ENCODE measurements at regions not wholly inside any gene's neighbourhood (a gene's known extent, or its start where the extent isn't known, plus 50 kb on each side); places are given as distances from the start of the nearest gene placed in this dataset.

GRCh38 chr1:69128204-69128603 lies 439.5 kb upstream of the LRRC7 start:
- H3K9me3 ChIP-seq: no peaks in the 10 kb centered on the region
- H3K4me3 ChIP-seq: no peak overlapping the region
- intact Hi-C loops (cut with DNase I): no loop called here
- TF ChIP-seq, protein P1, sequence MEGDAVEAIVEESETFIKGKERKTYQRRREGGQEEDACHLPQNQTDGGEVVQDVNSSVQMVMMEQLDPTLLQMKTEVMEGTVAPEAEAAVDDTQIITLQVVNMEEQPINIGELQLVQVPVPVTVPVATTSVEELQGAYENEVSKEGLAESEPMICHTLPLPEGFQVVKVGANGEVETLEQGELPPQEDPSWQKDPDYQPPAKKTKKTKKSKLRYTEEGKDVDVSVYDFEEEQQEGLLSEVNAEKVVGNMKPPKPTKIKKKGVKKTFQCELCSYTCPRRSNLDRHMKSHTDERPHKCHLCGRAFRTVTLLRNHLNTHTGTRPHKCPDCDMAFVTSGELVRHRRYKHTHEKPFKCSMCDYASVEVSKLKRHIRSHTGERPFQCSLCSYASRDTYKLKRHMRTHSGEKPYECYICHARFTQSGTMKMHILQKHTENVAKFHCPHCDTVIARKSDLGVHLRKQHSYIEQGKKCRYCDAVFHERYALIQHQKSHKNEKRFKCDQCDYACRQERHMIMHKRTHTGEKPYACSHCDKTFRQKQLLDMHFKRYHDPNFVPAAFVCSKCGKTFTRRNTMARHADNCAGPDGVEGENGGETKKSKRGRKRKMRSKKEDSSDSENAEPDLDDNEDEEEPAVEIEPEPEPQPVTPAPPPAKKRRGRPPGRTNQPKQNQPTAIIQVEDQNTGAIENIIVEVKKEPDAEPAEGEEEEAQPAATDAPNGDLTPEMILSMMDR (IDR thresholded peaks at IDR 0.05): no peak
- no peak for ATAC-seq
- H3K36me3 ChIP-seq (ENCODE audit: insufficient read depth in 1 of 2, low read depth in 1 of 2): no peaks in the 10 kb centered on the region
- no peak for DNase-seq
- H3K27ac ChIP-seq: no peak overlapping the region
- no peaks in the 10 kb centered on the region for H3K27me3 ChIP-seq (ENCODE audit: insufficient read depth in 3 of 3, low read length in 2 of 3)
- H3K4me1 ChIP-seq: no peaks in the 10 kb centered on the region
- WGBS, 3 donors: 70 to 75% (median 74%) methylated on average over 4 of the region's 4 CpGs

DNA sequence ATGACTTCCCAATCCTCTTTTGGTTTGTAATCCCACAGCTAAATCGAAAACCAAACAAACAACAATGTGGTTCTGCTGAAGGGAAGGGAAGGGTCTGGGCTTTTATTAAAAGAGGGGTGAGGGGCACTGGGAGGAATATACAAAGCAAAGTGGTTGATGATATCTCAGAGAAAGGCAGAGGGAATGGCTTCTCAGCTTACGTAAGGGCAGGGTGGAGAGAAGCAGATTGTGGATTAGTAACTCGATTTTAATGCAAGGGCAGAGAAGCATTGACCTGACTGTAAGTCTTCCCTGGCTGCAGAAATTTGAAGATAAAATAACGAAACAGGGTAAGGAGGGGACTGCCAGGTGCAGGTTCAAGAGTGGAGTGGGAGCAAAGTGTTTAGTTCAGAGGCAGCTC lies 438.2 kb upstream of the LRRC7 start:
- no peaks in the 10 kb centered on the region for H3K9me3 ChIP-seq
- no peak overlapping the region for H3K27ac ChIP-seq
- TF ChIP-seq, protein P1 (IDR thresholded peaks at IDR 0.05): no peak
- H3K36me3 ChIP-seq (ENCODE audit: insufficient read depth in 1 of 2, low read depth in 1 of 2): no peaks in the 10 kb centered on the region
- ATAC-seq (no peak), DNase-seq (no peak)
- H3K4me1 ChIP-seq: no peaks in the 10 kb centered on the region
- intact Hi-C loops (cut with DNase I): no loop called here
- no peaks in the 10 kb centered on the region for H3K27me3 ChIP-seq (ENCODE audit: insufficient read depth in 3 of 3, low read length in 2 of 3)
- H3K4me3 ChIP-seq: no peak overlapping the region
- 62 to 68% (median 64%) methylated on average over 4 of the region's 4 CpGs for WGBS, 3 donors

GRCh38 chr1:69138172-69138571 lies 429.6 kb upstream of the LRRC7 start:
- Histone ChIP-seq H3K27ac (no peak overlapping the region), H3K36me3 (ENCODE audit: insufficient read depth in 1 of 2, low read depth in 1 of 2) (no peaks in the 10 kb centered on the region), H3K4me3 (no peak overlapping the region), H3K27me3 (ENCODE audit: insufficient read depth in 3 of 3, low read length in 2 of 3) (no peaks in the 10 kb centered on the region), H3K4me1 (no peaks in the 10 kb centered on the region), H3K9me3 (no peaks in the 10 kb centered on the region)
- DNase-seq (no peak), ATAC-seq (no peak)
- TF ChIP-seq, protein P1 (IDR thresholded peaks at IDR 0.05): no peak
- WGBS, 3 donors: 62 to 86% (median 77%) methylated on average over 1 of the region's 1 CpG
- intact Hi-C loops (cut with DNase I): no loop called here

GRCh38 chr1:69139007-69139406 lies 428.7 kb upstream of the LRRC7 start:
- no peak overlapping the region for H3K4me3 ChIP-seq
- ATAC-seq: no peak
- no peak overlapping the region for H3K27ac ChIP-seq
- TF ChIP-seq, protein P1 (IDR thresholded peaks at IDR 0.05): no peak
- H3K36me3 ChIP-seq (ENCODE audit: insufficient read depth in 1 of 2, low read depth in 1 of 2): no peaks in the 10 kb centered on the region
- no peaks in the 10 kb centered on the region for H3K27me3 ChIP-seq (ENCODE audit: insufficient read depth in 3 of 3, low read length in 2 of 3)
- WGBS, 3 donors: 52 to 56% (median 55%) methylated on average over 4 of the region's 4 CpGs
- no peaks in the 10 kb centered on the region for H3K4me1 ChIP-seq
- intact Hi-C loops (cut with DNase I): no loop called here
- DNase-seq: no peak
- H3K9me3 ChIP-seq: no peaks in the 10 kb centered on the region

DNA sequence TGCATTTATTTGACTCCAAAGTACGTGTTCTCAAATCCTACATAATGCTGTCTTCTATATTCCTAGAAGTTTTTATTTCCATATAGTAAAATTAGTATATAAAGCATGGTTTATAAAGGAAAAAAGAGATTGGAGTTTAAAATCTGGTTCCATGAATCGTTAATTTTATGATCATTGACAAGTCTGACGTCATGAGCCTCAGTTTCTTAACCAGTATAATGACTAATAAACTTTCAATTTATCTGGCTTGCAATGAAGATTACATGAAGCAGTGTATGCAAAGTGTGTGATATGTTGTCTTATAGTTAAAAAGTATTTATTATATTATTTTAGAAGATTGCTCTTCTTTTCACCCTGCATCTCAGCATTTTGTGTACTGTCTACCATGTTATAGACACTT lies 421.4 kb upstream of the LRRC7 start:
- Histone ChIP-seq H3K27me3 (ENCODE audit: insufficient read depth in 3 of 3, low read length in 2 of 3) (no peaks in the 10 kb centered on the region), H3K27ac (no peak overlapping the region), H3K9me3 (no peaks in the 10 kb centered on the region), H3K4me1 (no peaks in the 10 kb centered on the region), H3K36me3 (ENCODE audit: insufficient read depth in 1 of 2, low read depth in 1 of 2) (no peaks in the 10 kb centered on the region), H3K4me3 (no peak overlapping the region)
- DNase-seq (no peak), ATAC-seq (no peak)
- intact Hi-C loops (cut with DNase I): no loop called here
- TF ChIP-seq, protein P1 (IDR thresholded peaks at IDR 0.05): no peak
- 73 to 81% (median 76%) methylated on average over 3 of the region's 3 CpGs for WGBS, 3 donors

All from psoas muscle (tissue), 7 donors.